ENCODE measurements at regions not wholly inside any gene's neighbourhood (a gene's known extent, or its start where the extent isn't known, plus 50 kb on each side); places are given as distances from the start of the nearest gene placed in this dataset.

GRCh38 chr13:67763984-67764383 is 533.8 kb upstream of the PCDH9 start:
- no peaks in the 10 kb centered on the region for H3K9me3 Mint-ChIP-seq
- H3K4me3 Mint-ChIP-seq: no peak overlapping the region
- H3K27ac Mint-ChIP-seq: no peak overlapping the region
- no peak for TF ChIP-seq CTCF (IDR thresholded peaks at IDR 0.05)
- H3K4me1 Mint-ChIP-seq: no peaks in the 10 kb centered on the region
- no peak for DNase-seq
- peaks cover 3% of the 10 kb centered on the region for H3K27me3 Mint-ChIP-seq (ENCODE audit: low read depth, poor library complexity)
- H3K36me3 Mint-ChIP-seq (ENCODE audit: low read depth): no peaks in the 10 kb centered on the region

GRCh38 chr13:67763384-67763783 is 533.2 kb upstream of the PCDH9 start:
- H3K36me3 Mint-ChIP-seq (ENCODE audit: low read depth): no peaks in the 10 kb centered on the region
- H3K27me3 Mint-ChIP-seq (ENCODE audit: low read depth, poor library complexity): peaks cover 3% of the 10 kb centered on the region
- no peaks in the 10 kb centered on the region for H3K9me3 Mint-ChIP-seq
- no peaks in the 10 kb centered on the region for H3K4me1 Mint-ChIP-seq
- H3K4me3 Mint-ChIP-seq: no peak overlapping the region
- H3K27ac Mint-ChIP-seq: no peak overlapping the region
- TF ChIP-seq CTCF (IDR thresholded peaks at IDR 0.05): no peak
- DNase-seq: no peak

- H3K9me3 Mint-ChIP-seq: no peaks in the 10 kb centered on the region
- DNase-seq: no peak
- H3K27ac Mint-ChIP-seq: no peak overlapping the region
- no peak overlapping the region for H3K4me3 Mint-ChIP-seq
- no peaks in the 10 kb centered on the region for H3K36me3 Mint-ChIP-seq (ENCODE audit: low read depth)
- H3K27me3 Mint-ChIP-seq (ENCODE audit: low read depth, poor library complexity): no peaks in the 10 kb centered on the region
- H3K4me1 Mint-ChIP-seq: no peaks in the 10 kb centered on the region
- TF ChIP-seq CTCF (IDR thresholded peaks at IDR 0.05): no peak
Measured at GRCh38 chr13:67758975-67759374, 528.8 kb upstream of the PCDH9 start.

GRCh38 chr13:67754012-67754411 is 523.9 kb upstream of the PCDH9 start:
- no peak for TF ChIP-seq CTCF (IDR thresholded peaks at IDR 0.05)
- DNase-seq: no peak
- H3K4me1 Mint-ChIP-seq: no peaks in the 10 kb centered on the region
- no peaks in the 10 kb centered on the region for H3K9me3 Mint-ChIP-seq
- no peak overlapping the region for H3K27ac Mint-ChIP-seq
- H3K27me3 Mint-ChIP-seq (ENCODE audit: low read depth, poor library complexity): no peaks in the 10 kb centered on the region
- H3K4me3 Mint-ChIP-seq: no peak overlapping the region
- H3K36me3 Mint-ChIP-seq (ENCODE audit: low read depth): no peaks in the 10 kb centered on the region

GRCh38 chr13:67752759-67753158 is 522.6 kb upstream of the PCDH9 start:
- no peaks in the 10 kb centered on the region for H3K36me3 Mint-ChIP-seq (ENCODE audit: low read depth)
- H3K4me3 Mint-ChIP-seq: no peak overlapping the region
- TF ChIP-seq CTCF (IDR thresholded peaks at IDR 0.05): no peak
- H3K4me1 Mint-ChIP-seq: no peaks in the 10 kb centered on the region
- no peak overlapping the region for H3K27ac Mint-ChIP-seq
- H3K27me3 Mint-ChIP-seq (ENCODE audit: low read depth, poor library complexity): peaks cover 5% of the 10 kb centered on the region
- no peak for DNase-seq
- H3K9me3 Mint-ChIP-seq: no peaks in the 10 kb centered on the region

GRCh38 chr13:67742478-67742877 is 512.3 kb upstream of the PCDH9 start:
- no peak overlapping the region for H3K27ac Mint-ChIP-seq

More at GRCh38 chr13:67742478-67742877, 512.3 kb upstream of the PCDH9 start:
- Mint-ChIP-seq H3K4me3 (no peak overlapping the region), H3K27me3 (ENCODE audit: low read depth, poor library complexity) (no peaks in the 10 kb centered on the region), H3K36me3 (ENCODE audit: low read depth) (no peaks in the 10 kb centered on the region), H3K4me1 (peaks cover 17% of the 10 kb centered on the region), H3K9me3 (no peaks in the 10 kb centered on the region)
- no peak for TF ChIP-seq CTCF (IDR thresholded peaks at IDR 0.05)
- DNase-seq: no peak

Data from nephron progenitor cell (in vitro differentiated cells).